ENCODE measurements at regions not wholly inside any gene's neighbourhood (a gene's known extent, or its start where the extent isn't known, plus 50 kb on each side); places are given as distances from the start of the nearest gene placed in this dataset.

GRCh38 chr15:89421219-89421618, 75.2 kb downstream of the RHCG start:
- in situ Hi-C loops (cut with MboI; ENCODE audit: low sequenced_read_pairs, unreplicated experiment), result no loop called here
- no peak for DNase-seq (ENCODE audit: low spot score)

DNA sequence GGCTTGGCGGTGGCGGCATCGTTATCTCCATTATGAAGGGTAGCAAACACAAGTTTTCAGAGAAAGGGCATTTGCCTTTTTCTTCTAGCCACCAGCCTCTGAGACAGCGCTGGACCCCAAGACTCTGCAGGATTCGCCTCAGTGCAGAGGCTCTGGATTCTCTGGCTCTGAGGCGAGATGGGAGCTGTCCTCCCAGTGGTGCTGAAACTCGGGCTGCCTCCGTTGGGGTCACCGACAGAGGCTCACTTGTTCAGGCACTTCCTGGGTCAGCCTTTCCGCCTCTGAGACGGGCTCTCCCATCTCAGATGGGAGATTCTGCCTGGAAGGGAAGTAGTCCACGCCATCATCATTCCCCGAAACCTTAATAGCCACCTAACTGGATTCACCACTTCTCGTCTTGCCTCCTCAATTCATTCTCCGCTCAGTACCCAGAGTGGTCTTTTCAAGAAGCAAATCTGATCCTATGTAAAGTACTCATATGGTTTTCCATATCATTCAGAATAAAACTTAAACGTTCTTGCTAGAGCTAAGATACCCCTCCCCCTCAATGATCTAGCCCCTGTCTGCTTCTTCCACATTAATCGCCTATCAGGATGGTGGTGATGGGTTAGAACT, 76.9 kb downstream of the RHCG start:
- DNase-seq (ENCODE audit: low spot score), result no peak
- no peak for TF ChIP-seq CTCF (IDR thresholded peaks at IDR 0.05; ENCODE audit: borderline replicate concordance, control extremely low read depth, extremely low read depth, insufficient read depth, missing control alignments)
- in situ Hi-C loops (cut with MboI; ENCODE audit: low sequenced_read_pairs, unreplicated experiment), result no loop called here

More at GRCh38 chr15:89421219-89421618, 75.2 kb downstream of the RHCG start:
- no peak for TF ChIP-seq CTCF (IDR thresholded peaks at IDR 0.05; ENCODE audit: borderline replicate concordance, control extremely low read depth, extremely low read depth, insufficient read depth, missing control alignments)

DNA sequence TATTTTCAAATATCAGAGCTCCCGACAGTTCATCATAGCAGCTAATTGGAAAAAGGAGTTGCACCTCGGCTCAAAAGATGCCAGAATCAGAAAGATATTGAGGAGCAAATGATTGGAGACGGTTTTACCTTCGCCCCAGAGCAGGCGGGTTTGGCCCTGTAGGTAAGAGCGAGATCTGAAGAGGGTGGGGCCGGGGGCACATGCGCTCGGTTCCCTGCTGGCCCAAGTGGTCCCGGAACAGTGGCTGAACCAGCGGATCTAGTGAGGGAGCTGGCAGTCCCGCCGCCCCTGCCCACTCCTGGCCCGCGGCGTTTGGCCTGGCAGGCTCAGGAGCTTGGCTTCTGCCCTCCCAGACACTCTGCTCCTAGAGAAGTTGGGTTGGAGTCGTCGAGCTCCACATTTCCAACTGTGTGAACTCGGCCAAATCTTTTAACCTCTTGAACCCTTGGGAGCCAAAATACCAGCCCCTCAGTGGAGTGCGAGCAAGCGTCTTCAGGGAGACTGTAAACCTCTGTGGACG, 79.1 kb downstream of the RHCG start:
- in situ Hi-C loops (cut with MboI; ENCODE audit: low sequenced_read_pairs, unreplicated experiment), result no loop called here
- no peak for DNase-seq (ENCODE audit: low spot score)
- no peak for TF ChIP-seq CTCF (IDR thresholded peaks at IDR 0.05; ENCODE audit: borderline replicate concordance, control extremely low read depth, extremely low read depth, insufficient read depth, missing control alignments)

DNA sequence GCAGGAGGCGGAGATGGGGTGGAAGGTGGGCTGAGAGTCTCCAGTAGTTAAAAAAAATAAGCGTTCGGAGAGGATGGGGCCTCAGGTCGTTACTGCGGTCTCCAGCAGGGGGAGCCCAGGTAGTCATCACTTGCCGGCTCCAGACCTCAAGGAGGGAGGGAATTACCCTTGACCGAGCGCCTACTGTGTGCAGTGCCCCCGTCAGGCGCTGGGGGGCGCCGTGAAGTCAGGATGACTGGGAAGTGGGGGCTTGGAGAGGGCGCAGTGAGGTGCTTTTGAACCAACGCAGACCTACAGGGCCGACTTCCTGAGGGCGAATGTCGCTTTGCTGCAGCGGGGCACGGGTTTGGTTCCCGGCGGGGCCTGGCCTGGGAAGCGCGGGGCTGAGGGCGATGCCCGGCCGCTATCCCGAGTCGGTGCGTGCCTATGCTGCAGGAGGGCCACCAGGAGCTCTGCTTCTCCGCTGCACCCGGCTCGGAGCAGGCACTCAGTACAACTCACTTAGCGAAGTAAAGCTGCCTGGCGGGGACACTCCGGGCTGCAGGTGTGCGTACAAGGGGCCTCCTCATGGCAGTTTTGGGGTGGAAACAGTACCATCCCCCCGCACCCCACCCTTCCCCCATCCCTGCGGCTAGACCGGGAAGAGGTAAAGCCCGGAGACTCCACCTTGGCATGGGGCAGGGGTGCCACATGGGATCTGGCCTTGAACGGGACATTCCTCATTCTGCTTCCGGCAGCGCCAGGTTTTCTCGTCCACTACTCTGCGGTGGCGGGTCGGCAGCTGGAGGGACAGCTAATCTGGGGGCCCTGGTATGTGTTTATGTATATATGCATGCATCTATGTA, 79.8 kb downstream of the RHCG start:
- peak; percentile 94 for DNase-seq (ENCODE audit: low spot score)
- peak; percentile 91 for TF ChIP-seq CTCF (IDR thresholded peaks at IDR 0.05; ENCODE audit: borderline replicate concordance, control extremely low read depth, extremely low read depth, insufficient read depth, missing control alignments)
- in situ Hi-C loops (cut with MboI; ENCODE audit: low sequenced_read_pairs, unreplicated experiment), result no loop called here

GRCh38 chr15:89414571-89414970, 79.9 kb upstream of the POLG start:
- in situ Hi-C loops (cut with MboI; ENCODE audit: low sequenced_read_pairs, unreplicated experiment), result no loop called here
- no peak for TF ChIP-seq CTCF (IDR thresholded peaks at IDR 0.05; ENCODE audit: borderline replicate concordance, control extremely low read depth, extremely low read depth, insufficient read depth, missing control alignments)
- no peak for DNase-seq (ENCODE audit: low spot score)

- no peak for TF ChIP-seq CTCF (IDR thresholded peaks at IDR 0.05; ENCODE audit: borderline replicate concordance, control extremely low read depth, extremely low read depth, insufficient read depth, missing control alignments)
- in situ Hi-C loops (cut with MboI; ENCODE audit: low sequenced_read_pairs, unreplicated experiment), result no loop called here
- no peak for DNase-seq (ENCODE audit: low spot score)
These were observed 79.3 kb upstream of the POLG start for GRCh38 chr15:89413877-89414276.
